ENCODE measurements at regions not wholly inside any gene's neighbourhood (a gene's known extent, or its start where the extent isn't known, plus 50 kb on each side); places are given as distances from the start of the nearest gene placed in this dataset.
A peak's percentile ranks its signal among the peaks of the same experiment; 100 is the strongest.

DNA sequence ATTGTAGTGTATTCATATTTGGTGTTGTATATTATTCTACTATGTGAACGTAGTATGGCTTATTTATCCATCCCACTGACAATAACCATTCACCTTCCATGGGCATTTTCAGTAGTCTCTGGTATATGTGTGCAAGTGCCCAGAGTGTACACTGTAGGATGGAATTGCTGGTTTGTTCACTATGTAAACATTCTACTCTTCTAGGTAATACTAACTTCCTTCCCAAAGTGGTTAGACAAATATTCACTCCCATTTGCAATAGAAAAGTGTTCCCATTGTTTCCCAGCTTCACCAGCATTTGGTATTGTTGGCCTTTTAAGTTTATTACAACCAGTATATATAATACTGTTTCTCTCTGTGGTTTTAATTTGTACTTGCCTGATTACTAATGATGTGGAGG lies 153.7 kb downstream of the C7orf25 start:
- DNase-seq (ENCODE audit: low read depth in 2 of 2) = no peak

DNA sequence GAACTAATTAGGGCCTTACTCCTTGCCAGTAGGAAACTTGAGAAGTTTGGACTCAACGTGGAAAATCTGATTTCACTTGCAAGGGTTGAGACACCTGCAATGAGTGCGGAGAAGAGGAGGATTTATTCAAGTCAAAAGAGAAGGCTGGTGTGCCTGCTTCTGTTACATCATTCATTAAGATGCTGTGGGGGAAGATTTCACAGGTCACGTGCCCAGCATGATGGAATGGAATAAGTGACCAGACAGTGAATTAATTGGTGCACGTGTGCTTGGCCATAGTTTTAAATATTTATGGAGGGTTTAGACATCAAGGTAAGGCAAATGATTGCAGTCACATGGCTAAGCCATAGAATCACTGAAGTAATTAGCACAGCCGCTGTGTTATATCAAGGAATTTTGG lies 155.0 kb downstream of the C7orf25 start:
- no peak for DNase-seq (ENCODE audit: low read depth in 2 of 2)

DNA sequence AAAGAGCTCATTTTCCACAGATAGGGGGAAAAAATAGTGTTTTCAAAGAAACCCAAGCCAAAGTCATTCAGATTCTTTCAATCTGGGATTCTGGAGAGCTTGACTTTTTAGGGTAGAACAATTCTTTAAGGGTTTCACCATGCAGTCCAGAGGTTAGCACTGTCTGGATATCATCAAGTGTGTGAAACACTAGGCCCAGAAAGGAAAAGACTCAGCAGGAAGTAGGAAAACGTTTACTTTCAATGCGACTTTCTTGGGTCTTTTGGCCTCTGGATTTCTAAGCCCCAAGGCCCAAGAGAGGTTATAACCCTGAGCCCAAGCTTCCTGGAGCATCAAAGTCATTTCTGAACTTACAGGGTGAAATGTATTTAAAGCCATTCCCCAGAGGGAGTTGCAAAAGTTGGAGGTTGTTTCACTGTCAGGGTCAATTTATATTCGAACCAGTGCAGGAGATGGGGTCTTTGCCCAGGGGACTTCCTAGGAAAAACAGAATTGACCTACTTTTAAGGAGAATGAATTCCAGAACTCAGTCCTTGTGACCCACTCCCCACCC lies 158.0 kb downstream of the C7orf25 start:
- no peak for DNase-seq (ENCODE audit: low read depth in 2 of 2)

DNA sequence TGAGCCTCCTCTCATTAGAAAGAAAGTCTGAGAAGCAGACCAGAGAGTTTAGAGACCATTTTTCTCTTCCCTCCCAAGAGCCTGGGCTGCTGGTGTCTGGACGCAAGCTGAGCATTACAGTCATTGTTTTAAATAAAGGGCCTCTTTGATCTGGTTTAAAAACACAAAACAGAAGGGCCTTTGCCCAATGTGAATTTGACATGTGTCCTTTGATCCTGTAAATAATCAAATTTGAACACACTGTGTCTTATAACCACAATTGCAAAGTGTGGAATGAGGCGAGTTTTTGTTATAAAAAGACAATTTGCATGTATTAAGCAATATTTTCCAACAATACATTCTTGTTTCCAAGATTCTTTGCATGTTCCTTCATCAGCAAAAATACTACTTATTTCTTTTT lies 158.5 kb downstream of the C7orf25 start:
- DNase-seq (ENCODE audit: low read depth in 2 of 2) = no peak

DNA sequence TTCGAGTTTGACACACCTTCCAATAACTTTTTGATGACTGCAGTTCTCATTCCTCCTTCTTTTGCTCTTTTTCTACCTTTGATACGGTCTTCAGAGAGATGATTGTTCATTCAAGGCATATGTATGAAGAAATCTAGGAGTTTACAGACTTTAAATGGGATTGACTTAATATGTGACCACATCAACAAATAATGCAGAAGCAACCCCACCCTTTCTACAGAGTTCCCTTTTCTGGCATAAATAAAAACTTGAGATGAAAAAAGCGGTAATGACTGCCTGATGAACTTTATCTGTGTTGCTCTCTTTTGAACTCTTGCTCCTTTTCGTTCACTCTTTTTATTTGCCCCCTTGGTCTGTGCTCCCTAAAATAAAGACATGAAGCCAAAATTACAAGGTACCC lies 161.7 kb downstream of the C7orf25 start:
- DNase-seq (ENCODE audit: low read depth in 2 of 2) = no peak

DNA sequence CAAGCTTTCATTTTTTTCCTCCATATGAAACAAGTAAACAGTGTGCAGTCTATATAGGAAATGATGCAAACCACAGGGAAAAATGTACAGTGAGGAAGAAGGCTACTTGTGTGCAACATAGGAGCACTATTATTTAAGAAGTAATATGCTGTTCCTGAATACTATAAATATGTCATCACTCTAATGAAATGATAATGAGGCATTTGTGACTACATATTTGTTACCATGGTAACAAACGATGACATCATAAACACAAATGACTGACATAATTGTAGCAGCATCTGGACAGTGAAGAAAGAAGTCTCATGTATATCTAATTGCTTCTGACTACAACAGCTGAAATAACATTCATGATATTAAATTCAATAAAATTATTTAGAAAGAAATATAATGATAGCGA lies 164.8 kb downstream of the C7orf25 start:
- no peak for DNase-seq (ENCODE audit: low read depth in 2 of 2)

DNA sequence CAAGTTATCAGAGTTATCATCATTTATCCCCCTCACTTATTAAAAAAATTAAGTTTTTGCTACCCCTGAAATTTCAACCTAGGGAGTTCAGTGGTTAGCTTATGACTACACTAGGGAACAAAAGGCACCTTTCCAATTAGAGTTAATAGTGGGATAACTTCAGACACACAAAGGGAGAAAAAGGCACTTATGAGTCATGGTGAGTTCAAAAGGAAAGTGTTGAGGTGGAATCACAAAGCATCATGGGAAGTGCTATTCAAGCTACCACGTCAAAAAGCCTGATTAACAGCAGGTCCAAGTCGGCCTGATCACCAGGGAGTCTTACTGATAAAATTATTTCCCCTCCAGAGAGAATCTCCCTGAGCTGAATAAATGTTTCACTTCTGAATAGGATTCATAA lies 165.7 kb downstream of the C7orf25 start:
- DNase-seq (ENCODE audit: low read depth in 2 of 2) = no peak

DNA sequence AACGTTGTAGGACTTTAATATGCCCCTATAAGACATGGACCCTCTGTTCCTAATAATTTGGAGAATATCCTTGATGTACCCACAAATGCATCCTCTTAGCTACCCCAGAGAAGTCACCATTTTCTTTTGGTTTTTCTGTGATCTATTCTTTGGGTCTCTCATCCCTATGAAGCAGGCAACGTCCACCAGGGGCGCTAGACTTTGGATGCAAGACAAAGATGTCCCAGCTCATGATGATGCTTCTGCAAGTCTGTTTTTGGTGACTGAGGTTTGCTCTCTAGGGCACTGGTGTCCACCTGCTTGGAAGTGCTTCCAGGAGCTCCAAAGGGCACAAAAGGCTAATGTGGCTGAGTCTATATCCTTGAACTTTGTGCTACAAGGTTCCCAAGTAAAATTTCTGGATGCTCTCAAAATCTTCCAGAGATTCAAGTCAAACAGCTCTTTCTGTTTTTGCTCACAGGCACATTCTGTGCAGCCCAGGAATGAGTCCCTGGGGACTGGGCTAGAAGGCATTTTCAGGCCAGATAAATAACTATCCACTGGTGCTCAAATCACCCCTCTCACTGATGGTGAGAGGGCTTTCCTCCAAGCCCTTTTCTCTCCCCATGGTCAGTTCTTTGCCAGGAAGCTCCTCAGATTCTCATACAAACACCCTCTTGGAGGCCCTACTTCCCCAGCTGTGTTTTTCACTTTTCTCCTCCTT lies 166.4 kb downstream of the C7orf25 start:
- peak; percentile 23 to 40 for DNase-seq (ENCODE audit: low read depth in 2 of 2)

DNA sequence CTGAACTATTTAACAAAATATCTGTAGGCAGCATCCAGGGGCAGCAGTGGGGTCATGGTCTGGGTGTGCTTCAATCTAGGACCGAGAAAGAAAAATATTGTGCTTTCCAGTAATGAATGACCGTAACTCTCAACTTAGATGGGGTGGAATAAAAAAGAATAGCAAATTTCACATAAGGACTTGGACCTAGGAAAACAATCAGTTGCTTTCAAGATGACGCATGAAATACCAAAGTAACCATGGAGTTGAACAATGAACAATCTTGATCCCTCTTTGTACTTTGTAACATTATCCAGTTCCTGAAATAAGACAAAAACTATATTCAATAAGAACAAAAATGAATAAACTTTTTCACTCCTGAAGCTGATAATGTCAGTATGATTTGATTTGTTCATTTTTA lies 167.1 kb downstream of the C7orf25 start:
- no peak for DNase-seq (ENCODE audit: low read depth in 2 of 2)

DNA sequence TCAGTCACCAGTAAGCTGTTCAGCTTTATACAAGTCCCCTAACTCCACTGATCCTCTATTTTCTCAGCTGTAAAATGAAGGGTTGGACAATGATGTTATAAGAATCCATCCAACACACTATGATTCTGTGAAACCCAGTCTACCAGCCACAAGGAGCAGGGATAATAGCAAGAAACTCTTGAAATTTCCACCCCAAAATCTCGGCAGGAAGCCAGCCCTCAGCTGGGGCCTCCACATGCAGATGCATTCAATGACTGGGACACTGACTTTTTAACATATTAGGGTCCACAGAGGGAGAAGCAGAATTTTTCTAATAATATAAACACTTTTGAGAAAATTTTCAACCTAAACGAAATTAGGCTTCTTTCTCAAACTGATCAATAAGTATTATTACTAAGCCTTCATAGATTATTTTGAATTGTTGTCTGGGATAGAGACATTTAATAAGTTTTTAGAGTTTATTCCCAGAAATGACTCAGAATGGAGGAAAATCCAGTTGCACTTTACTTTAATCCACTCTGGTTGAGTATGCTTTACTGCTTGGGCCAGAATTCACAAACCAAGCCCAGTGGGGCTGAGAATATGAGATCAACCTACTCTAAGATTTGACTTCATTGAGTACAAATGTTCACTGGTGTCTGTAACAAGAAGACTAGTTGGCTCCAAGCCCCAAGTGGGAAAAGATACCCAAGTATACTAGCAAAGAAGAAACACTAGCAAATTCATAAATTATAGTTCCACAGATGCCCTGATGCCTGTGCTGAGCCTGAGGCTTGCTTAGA lies 168.6 kb downstream of the C7orf25 start:
- no peak for DNase-seq (ENCODE audit: low read depth in 2 of 2)

DNA sequence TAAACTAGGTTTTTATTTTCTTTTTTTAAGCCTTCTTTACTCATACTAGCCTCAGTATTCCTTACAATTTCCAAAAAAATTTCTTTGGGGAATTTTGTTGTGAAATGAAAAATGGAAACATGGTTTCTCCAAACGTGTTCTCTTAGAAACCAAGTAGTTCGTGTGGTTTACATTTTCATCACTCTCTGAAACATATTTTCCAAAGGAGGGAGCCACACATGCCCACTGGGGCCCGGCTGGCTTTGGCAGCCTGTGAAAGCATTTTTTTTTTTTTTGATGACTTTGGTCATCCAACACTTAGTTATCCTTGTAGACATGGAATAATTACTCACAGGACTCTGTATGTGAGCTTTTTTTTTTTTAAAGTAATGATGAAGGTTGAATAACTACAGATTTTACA lies 169.6 kb downstream of the C7orf25 start:
- no peak for DNase-seq (ENCODE audit: low read depth in 2 of 2)

DNA sequence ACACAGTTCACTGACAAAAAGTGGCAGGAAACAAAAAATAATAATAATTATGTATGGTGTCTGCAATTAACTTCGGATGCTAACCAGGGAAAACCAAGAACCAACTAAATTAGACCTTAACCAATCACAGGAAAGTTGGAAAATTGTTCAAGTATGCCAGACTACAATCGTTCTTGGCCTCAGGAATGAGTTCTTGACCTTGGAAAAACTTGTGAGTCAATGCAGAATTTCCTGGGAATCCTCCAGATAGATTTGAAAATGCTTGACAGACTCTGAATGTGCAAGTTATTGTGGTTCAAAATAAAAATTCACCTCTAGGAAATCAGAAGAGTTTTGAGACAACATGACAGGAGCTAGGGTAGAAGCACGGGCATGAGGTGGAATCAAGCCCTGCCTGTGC lies 171.5 kb downstream of the C7orf25 start:
- no peak for DNase-seq (ENCODE audit: low read depth in 2 of 2)

DNA sequence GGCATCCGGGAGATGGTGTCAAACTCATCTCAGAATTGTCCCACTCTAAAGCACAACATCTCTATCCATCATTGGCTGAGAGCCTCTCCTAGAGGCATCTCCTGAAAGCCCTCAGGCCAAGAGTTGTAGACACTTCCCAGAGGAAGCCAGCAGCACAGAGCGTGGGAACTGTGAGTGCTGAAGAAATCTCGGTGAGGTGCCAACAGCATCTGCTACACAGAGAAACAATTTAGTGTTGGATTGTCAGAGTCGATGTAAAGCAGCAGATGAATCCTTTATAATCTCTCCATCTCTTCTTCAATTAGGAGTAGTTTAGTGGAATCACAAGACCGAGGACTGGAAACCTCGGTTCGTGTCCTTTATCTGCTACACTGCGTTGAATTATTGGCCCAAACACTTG lies 172.2 kb downstream of the C7orf25 start:
- no peak for DNase-seq (ENCODE audit: low read depth in 2 of 2)

DNA sequence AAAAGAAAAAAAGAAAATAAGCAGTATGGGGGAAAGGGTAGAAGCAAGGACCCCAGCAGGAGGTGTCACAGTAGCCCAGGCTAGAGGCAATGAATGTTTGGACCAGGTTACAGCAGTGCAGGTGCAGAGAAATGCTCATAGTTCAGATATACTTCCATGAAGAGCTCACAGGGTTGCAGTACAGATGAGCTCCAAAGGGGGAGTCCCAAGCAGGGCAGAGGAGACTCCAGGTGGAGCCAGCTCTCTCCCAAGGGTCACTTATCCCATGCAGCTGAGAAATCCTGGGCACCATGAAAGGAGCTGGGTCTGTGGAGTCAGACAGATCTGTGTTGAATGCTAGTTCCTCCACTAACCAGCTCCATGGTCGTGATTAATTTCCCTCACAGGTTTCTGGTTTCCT lies 174.9 kb downstream of the C7orf25 start:
- no peak for DNase-seq (ENCODE audit: low read depth in 2 of 2)

DNA sequence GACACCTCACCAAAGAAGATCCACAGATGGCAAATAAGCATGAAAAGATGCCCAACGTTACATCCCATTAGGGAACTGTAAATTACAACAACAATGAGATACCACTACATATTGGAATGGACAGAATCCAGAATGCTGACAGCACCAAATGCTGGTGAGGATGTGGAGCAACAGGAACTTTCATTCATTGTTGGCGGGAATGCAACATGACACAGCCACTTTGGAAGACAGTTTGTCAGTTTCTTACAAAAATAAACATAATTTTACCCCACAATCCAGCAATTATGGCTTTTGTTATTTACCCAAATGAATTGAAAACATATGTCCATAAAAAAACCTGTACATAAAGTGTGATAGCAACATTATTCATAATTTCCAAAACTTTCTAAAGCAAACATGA lies 176.8 kb downstream of the C7orf25 start:
- no peak for DNase-seq (ENCODE audit: low read depth in 2 of 2)

DNA sequence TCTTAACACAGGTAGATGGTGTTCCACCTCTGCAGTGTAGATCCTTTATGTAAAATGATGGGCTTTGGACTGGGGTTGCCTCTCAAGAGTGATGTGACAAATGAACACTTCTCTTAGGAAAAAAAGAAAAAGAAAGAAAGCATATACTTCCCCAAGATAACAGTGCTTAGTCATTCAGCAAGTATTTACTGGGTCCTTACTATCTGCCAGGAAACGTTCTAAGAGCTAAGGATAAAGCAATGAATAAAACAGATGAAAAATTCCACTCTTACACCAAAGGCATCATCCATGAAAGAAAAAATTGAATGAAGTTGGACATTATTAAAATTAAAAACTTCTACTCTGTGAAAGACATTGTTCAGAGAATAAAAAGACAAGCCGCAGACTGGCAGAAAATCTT lies 177.3 kb downstream of the C7orf25 start:
- DNase-seq (ENCODE audit: low read depth in 2 of 2) = no peak

DNA sequence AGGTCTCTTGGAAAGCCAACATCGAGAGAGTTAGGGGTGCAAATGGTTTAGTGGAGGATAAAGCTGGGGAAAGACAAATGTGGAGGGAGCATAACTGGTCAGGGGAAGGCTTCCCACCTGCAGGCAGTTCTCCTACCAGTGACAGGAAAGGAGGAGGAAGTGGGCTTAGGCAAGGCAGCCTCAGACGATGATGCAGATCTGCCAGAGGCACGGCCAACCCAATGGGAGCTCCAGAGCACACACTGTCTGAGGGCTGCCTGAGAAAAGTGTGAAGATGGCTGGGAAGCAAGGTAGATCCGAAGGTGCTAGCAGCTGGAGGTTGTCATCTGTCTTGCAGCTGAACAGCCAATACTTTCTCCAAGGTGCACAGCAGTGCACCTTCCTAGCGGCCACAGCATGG lies 178.8 kb downstream of the C7orf25 start:
- no peak for DNase-seq (ENCODE audit: low read depth in 2 of 2)

DNA sequence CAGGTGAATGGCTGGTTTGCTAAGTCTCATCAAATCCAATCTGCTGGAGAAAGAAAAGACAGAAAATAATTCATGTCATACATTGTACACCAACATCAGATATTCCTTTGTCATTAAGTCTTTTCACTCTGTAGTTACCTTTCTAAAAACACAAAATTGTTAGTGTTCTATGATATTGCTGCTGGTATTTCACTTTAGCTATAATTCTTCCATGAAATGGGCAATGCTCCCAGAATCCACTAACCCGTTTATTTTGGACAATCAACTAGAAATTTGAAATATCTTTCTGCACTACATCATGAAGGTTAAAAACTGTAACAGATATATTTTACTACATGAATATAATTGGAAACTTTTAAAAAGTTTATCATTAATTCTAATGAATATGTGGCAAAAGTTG lies 181.3 kb downstream of the C7orf25 start:
- no peak for DNase-seq (ENCODE audit: low read depth in 2 of 2)

DNA sequence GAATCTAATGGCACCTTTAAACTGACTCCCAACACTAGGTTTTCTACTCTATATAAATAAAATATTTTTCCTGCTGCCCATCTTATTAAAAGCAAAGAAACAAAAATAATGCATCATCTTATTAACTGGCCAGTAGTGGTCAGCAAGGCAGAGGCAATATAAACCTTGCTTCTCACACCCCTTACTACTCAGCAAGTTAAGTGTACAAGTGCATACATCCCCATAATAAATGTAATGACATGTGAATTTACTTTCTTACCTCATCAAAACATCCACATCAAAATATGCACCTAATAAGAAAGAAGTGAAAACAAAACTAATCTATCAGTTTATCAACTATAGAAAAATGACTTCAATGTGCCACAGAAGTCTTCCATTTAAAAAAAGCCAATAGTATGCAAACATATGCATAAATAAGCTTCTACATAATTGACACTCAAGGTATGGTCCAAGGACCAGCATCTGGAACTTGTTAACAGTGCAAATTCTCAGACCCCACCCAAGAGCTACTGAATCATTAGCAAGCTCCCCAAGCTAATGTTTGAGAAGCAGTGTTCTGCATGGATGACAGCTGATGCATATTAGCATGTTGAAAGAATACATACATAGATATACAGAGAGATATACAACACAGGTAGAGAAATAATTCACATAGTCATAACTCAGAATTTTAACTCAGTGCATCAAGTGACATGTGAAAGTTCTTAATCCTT lies 182.7 kb downstream of the C7orf25 start:
- no peak for DNase-seq (ENCODE audit: low read depth in 2 of 2)

DNA sequence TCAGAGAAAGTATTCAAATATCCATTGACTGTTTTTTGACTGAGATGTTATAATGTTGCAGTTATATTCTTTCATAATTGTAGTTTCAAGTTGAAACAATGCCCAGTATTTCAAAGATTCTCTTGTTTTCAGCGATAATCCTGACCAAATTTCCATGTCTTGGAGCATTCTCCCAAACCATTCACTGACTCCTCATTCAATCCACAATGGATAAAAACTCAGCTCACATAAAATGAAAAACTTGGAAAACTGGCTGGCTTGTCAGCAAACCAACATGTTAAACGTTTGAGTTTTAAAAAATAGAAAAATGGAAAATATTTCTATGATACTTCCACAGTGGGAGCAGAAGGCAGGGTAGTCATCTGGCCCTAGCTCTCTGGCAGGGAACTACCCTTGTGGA lies 184.4 kb downstream of the C7orf25 start:
- DNase-seq (ENCODE audit: low read depth in 2 of 2) = no peak

DNA sequence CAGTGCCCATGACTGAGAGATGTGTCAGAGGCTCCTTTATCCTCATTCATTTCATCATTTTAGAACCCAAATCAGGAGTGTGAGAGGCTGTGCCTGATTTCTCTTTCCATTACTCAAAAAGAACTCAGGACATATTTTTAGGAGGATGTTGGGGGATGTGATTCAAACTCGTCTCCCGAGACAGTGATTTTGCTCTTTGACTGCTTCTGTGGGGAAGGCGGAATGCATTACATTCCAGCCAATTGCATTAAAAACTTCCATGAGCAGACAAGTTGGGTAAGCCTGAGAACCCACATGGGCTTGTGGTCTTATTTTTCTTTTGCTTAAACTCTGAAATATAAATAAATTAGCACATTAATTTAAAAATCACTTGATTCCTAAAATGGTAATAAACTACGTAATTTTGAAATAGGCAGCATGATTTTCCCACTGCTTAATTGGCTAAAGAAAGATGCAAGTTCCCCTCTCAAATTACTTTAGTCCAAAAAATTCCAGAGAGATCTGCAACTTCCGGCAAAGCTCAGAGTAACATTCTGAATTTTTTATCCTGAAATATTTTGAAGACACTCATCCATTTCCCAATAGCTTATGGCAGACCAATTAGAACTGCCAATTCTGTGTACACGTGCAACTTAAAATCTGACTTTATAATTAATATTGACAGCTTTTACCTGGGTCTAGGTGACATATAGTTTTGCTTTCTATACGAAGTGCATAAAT lies 185.6 kb downstream of the C7orf25 start:
- no peak for DNase-seq (ENCODE audit: low read depth in 2 of 2)

DNA sequence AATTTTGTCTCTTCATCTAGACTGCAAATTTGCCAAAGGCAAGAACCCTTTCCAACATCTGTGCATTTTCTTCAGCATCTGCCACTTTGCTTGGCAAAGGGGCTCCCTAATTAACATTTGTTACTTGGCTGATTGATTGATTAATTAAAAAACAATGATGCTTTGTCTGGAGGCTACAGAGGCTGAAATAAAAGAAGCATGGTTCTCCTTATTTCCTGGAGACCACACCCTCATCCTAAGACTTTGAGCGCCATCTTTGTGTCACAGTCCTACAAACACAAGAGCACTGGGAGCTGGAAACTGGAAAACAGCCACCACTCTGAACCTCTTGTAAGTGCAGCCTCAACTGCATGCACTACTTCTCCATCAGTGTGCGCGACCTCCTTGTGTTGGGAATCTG lies 189.2 kb downstream of the C7orf25 start:
- no peak for DNase-seq (ENCODE audit: low read depth in 2 of 2)
